ENCODE measurements at regions not wholly inside any gene's neighbourhood (a gene's known extent, or its start where the extent isn't known, plus 50 kb on each side); places are given as distances from the start of the nearest gene placed in this dataset.

DNA sequence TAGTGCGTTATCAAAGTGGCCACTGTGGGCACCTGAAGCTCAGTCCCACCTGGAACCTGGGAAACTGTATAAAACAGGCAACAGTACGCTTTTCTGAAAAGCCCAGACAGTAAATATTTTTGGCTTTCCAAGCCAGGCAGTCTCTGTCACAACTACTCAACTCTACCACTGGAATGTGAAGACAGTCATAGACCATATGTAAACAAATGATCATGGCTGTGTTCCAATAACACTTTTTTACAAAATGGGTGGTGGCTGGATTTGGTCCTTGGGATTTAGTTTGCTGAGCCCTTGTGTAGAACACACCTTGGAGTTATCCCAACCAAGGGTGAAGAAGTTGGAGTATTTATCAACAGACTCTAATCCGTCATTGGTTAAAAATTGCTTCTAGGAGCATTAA, 259.9 kb downstream of the SKIDA1 start:
- TF ChIP-seq POLR2AphosphoS5 (IDR thresholded peaks at IDR 0.05) (no peak), POLR2A (IDR thresholded peaks at IDR 0.05) (no peak), EP300 (IDR thresholded peaks at IDR 0.05; ENCODE audit: low read depth) (no peak)
- 83 to 100% methylated on average over 1 to 3 of the region's 3 CpGs for WGBS, 2 donors (ENCODE audit: low coverage in 1 of 2)
- DNase-seq = no peak
- Histone ChIP-seq H3K9me3 (no peaks in the 10 kb centered on the region), H3K4me3 (no peak overlapping the region), H3K36me3 (no peaks in the 10 kb centered on the region), H3K4me1 (no peaks in the 10 kb centered on the region), H3K27ac (no peak overlapping the region), H3K27me3 (no peaks in the 10 kb centered on the region)
- in situ Hi-C loops (cut with MboI; ENCODE audit: low pct_ligation_motif_present in 1 of 4, low pct_unique_long_range_greater_than_20kb in 1 of 4, low sequenced_read_pairs in 3 of 4) = loop anchor here (5.0 to 25.0 kb wide), 3 partner anchors 181 to 403 kb away; no protein-coding TSS in a partner anchor
- intact Hi-C loops (cut with DNase I; ENCODE audit: low total_unique reads) = no loop called here

DNA sequence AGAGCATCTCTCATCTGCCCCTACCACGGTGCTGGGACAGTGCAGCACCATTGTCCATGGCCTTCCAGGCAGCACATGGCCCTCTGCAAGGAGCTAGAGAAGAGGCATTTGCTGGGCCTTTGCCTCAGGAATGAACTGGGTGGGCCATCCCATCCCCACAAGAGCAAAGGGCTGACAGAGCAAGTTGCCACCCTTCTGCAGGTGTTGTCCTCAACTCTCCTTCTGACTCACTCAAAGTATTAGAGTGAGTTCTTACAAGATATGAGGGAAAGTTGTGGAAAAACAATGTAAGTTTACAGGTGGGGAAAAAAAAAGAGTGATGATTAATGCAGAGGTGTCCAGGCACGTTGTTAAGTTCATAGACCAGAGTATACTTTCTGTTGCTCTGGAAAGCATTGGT, 261.2 kb downstream of the SKIDA1 start:
- Histone ChIP-seq H3K27me3 (no peaks in the 10 kb centered on the region), H3K27ac (no peak overlapping the region), H3K4me3 (no peak overlapping the region), H3K9me3 (no peaks in the 10 kb centered on the region), H3K36me3 (no peaks in the 10 kb centered on the region), H3K4me1 (no peaks in the 10 kb centered on the region)
- intact Hi-C loops (cut with DNase I; ENCODE audit: low total_unique reads) (no loop called here), in situ Hi-C loops (cut with MboI; ENCODE audit: low pct_ligation_motif_present in 1 of 4, low pct_unique_long_range_greater_than_20kb in 1 of 4, low sequenced_read_pairs in 3 of 4) (loop anchor here (10.0 to 25.0 kb wide), 2 partner anchors 179 to 402 kb away; no protein-coding TSS in a partner anchor)
- WGBS, 2 donors (ENCODE audit: low coverage in 1 of 2) = 60 to 83% methylated on average over 1 to 2 of the region's 2 CpGs
- TF ChIP-seq EP300 (IDR thresholded peaks at IDR 0.05; ENCODE audit: low read depth) = no peak
- TF ChIP-seq POLR2A (IDR thresholded peaks at IDR 0.05) = no peak
- TF ChIP-seq, protein P1, sequence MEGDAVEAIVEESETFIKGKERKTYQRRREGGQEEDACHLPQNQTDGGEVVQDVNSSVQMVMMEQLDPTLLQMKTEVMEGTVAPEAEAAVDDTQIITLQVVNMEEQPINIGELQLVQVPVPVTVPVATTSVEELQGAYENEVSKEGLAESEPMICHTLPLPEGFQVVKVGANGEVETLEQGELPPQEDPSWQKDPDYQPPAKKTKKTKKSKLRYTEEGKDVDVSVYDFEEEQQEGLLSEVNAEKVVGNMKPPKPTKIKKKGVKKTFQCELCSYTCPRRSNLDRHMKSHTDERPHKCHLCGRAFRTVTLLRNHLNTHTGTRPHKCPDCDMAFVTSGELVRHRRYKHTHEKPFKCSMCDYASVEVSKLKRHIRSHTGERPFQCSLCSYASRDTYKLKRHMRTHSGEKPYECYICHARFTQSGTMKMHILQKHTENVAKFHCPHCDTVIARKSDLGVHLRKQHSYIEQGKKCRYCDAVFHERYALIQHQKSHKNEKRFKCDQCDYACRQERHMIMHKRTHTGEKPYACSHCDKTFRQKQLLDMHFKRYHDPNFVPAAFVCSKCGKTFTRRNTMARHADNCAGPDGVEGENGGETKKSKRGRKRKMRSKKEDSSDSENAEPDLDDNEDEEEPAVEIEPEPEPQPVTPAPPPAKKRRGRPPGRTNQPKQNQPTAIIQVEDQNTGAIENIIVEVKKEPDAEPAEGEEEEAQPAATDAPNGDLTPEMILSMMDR (IDR thresholded peaks at IDR 0.05) = no peak
- no peak for TF ChIP-seq POLR2AphosphoS5 (IDR thresholded peaks at IDR 0.05)
- DNase-seq = no peak

DNA sequence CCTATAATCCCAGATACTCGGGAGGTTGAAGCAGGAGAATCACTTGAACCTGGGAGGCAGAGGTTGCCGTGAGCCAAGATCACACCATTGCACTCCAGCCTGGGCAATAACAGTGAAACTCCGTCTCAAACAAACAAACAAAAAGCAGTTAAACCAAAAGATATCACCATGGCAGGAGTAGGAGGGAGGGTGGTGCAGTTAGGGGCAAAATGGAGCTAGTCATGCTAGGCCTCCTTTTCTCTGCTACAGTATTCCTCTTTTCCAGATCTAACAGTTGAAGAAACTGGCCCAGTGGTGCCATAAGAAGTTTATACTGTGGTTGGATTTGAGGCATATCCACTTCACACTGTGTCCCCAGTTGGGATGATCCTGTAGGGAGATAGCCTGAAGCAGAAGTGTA, 261.6 kb downstream of the SKIDA1 start:
- H3K27ac ChIP-seq = no peak overlapping the region
- intact Hi-C loops (cut with DNase I; ENCODE audit: low total_unique reads) (no loop called here), in situ Hi-C loops (cut with MboI; ENCODE audit: low pct_ligation_motif_present in 1 of 4, low pct_unique_long_range_greater_than_20kb in 1 of 4, low sequenced_read_pairs in 3 of 4) (loop anchor here (10.0 to 25.0 kb wide), 2 partner anchors 179 to 402 kb away; no protein-coding TSS in a partner anchor)
- H3K4me1 ChIP-seq = no peaks in the 10 kb centered on the region
- WGBS, 2 donors (ENCODE audit: low coverage in 1 of 2) = 90 to 93% methylated on average over 3 of the region's 3 CpGs
- no peak overlapping the region for H3K4me3 ChIP-seq
- no peaks in the 10 kb centered on the region for H3K27me3 ChIP-seq
- TF ChIP-seq POLR2A (IDR thresholded peaks at IDR 0.05) (no peak), EP300 (IDR thresholded peaks at IDR 0.05; ENCODE audit: low read depth) (no peak), POLR2AphosphoS5 (IDR thresholded peaks at IDR 0.05) (no peak)
- TF ChIP-seq, protein P1 (IDR thresholded peaks at IDR 0.05) = no peak
- no peak for DNase-seq
- H3K9me3 ChIP-seq = no peaks in the 10 kb centered on the region
- H3K36me3 ChIP-seq = no peaks in the 10 kb centered on the region

DNA sequence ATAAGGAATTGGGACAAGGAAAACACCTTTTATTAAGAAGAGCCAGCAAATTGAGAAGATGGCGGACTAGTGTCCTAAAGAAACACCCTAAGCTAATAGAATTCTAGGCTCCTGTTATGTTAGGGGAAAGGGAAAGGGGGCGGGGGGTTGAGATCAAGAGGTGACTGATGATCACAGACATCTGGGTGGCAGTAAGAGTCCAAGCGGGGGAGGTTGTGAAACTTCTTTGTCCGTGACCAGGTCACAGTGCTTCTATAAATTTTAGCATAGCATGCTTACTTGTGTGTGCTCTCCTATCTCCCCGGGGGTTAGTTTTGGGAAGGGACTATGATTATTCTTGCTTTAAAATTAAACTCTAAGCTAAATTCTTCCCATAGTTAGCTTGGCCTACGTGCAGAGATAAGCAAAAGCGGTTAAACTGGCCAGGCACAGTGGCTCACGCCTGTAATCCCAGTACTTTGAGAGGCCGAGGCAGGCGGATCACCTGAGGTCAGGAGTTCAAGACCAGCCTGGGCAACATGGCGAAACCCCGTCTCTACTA, 262.1 kb downstream of the SKIDA1 start:
- Histone ChIP-seq H3K4me3 (no peak overlapping the region), H3K27ac (no peak overlapping the region), H3K9me3 (no peaks in the 10 kb centered on the region), H3K27me3 (no peaks in the 10 kb centered on the region), H3K4me1 (no peaks in the 10 kb centered on the region), H3K36me3 (no peaks in the 10 kb centered on the region)
- TF ChIP-seq, protein P1 (IDR thresholded peaks at IDR 0.05) = no peak
- TF ChIP-seq POLR2A (IDR thresholded peaks at IDR 0.05) = no peak
- no peak for TF ChIP-seq POLR2AphosphoS5 (IDR thresholded peaks at IDR 0.05)
- TF ChIP-seq EP300 (IDR thresholded peaks at IDR 0.05; ENCODE audit: low read depth) = no peak
- in situ Hi-C loops (cut with MboI; ENCODE audit: low pct_ligation_motif_present in 1 of 4, low pct_unique_long_range_greater_than_20kb in 1 of 4, low sequenced_read_pairs in 3 of 4) = loop anchor here (10.0 to 25.0 kb wide), 2 partner anchors 179 to 401 kb away; no protein-coding TSS in a partner anchor
- no peak for DNase-seq
- intact Hi-C loops (cut with DNase I; ENCODE audit: low total_unique reads) = no loop called here
- WGBS, 2 donors (ENCODE audit: low coverage in 1 of 2) = 88% methylated on average over 4 to 12 of the region's 12 CpGs
